ENCODE measurements at regions not wholly inside any gene's neighbourhood (a gene's known extent, or its start where the extent isn't known, plus 50 kb on each side); places are given as distances from the start of the nearest gene placed in this dataset.

- TF ChIP-seq CTCF (IDR thresholded peaks at IDR 0.05) (no peak), TCF7L2 (IDR thresholded peaks at IDR 0.05; ENCODE audit: low read depth, low read length) (no peak), POLR2AphosphoS5 (IDR thresholded peaks at IDR 0.05; ENCODE audit: low read depth, low read length) (no peak)
Measured at GRCh38 chr16:79359082-79359481, 241.5 kb downstream of the MAF start.
